ENCODE measurements at regions not wholly inside any gene's neighbourhood (a gene's known extent, or its start where the extent isn't known, plus 50 kb on each side); places are given as distances from the start of the nearest gene placed in this dataset.
A peak's percentile ranks its signal among the peaks of the same experiment; 100 is the strongest.

GRCh38 chr14:89626233-89626806 lies 209.3 kb upstream of the FOXN3 start:
- Histone ChIP-seq H3K27me3 (ENCODE audit: control insufficient read depth, insufficient read depth, low read length, poor library complexity, severe bottlenecking) (peaks cover 65% of the 10 kb centered on the region), H3K36me3 (ENCODE audit: control insufficient read depth, insufficient read depth, low read length) (no peaks in the 10 kb centered on the region), H3K27ac (ENCODE audit: low read depth, low read length) (no peak overlapping the region), H3K4me3 (ENCODE audit: low read length) (no peak overlapping the region), H3K4me1 (ENCODE audit: control insufficient read depth, insufficient read depth, low read length) (no peaks in the 10 kb centered on the region), H3K9ac (ENCODE audit: extremely low read depth, low read length, poor library complexity, severe bottlenecking) (no peak overlapping the region), H3K9me3 (ENCODE audit: control insufficient read depth, low read length) (peaks cover 17% of the 10 kb centered on the region)
- Mint-ChIP-seq H3K27ac (no peak overlapping the region), H3K4me3 (no peak overlapping the region), H3K4me1 (peaks cover 14% of the 10 kb centered on the region), H3K36me3 (ENCODE audit: low read depth) (no peaks in the 10 kb centered on the region), H3K27me3 (ENCODE audit: insufficient read depth) (peaks cover 67% of the 10 kb centered on the region), H3K9me3 (peaks cover 2% of the 10 kb centered on the region)
- no peak for DNase-seq
- WGBS, 2 experiments (ENCODE audit: insufficient coverage in 1 of 2, insufficient read length in 1 of 2) = 79 to 92% methylated on average over 4 to 6 of the region's 6 CpGs
- TF ChIP-seq CTCF (conservative IDR thresholded peaks at IDR 0.05) = no peak

- peaks cover 68% of the 10 kb centered on the region for H3K27me3 ChIP-seq (ENCODE audit: control insufficient read depth, insufficient read depth, low read length, poor library complexity, severe bottlenecking)
- H3K9me3 ChIP-seq (ENCODE audit: control insufficient read depth, low read length) = peaks cover 17% of the 10 kb centered on the region
- Mint-ChIP-seq H3K27me3 (ENCODE audit: insufficient read depth) (peaks cover 70% of the 10 kb centered on the region), H3K4me1 (peaks cover 12% of the 10 kb centered on the region), H3K9me3 (peaks cover 2% of the 10 kb centered on the region), H3K36me3 (ENCODE audit: low read depth) (no peaks in the 10 kb centered on the region), H3K27ac (no peak overlapping the region), H3K4me3 (no peak overlapping the region)
- no peaks in the 10 kb centered on the region for H3K36me3 ChIP-seq (ENCODE audit: control insufficient read depth, insufficient read depth, low read length)
- H3K4me3 ChIP-seq (ENCODE audit: low read length) = no peak overlapping the region
- WGBS, 2 experiments (ENCODE audit: insufficient coverage in 1 of 2, insufficient read length in 1 of 2) = 94 to 100% methylated on average over 5 to 9 of the region's 9 CpGs
- DNase-seq = no peak
- H3K27ac ChIP-seq (ENCODE audit: low read depth, low read length) = peak overlapping the region; percentile 38
- H3K4me1 ChIP-seq (ENCODE audit: control insufficient read depth, insufficient read depth, low read length) = no peaks in the 10 kb centered on the region
- no peak overlapping the region for H3K9ac ChIP-seq (ENCODE audit: extremely low read depth, low read length, poor library complexity, severe bottlenecking)
- no peak for TF ChIP-seq CTCF (conservative IDR thresholded peaks at IDR 0.05)
Observed at GRCh38 chr14:89625731-89626232, 208.7 kb upstream of the FOXN3 start.

GRCh38 chr14:89625244-89625713 lies 208.2 kb upstream of the FOXN3 start:
- Mint-ChIP-seq H3K4me3 (no peak overlapping the region), H3K4me1 (peaks cover 10% of the 10 kb centered on the region), H3K27ac (no peak overlapping the region), H3K9me3 (peaks cover 2% of the 10 kb centered on the region), H3K27me3 (ENCODE audit: insufficient read depth) (peaks cover 69% of the 10 kb centered on the region), H3K36me3 (ENCODE audit: low read depth) (no peaks in the 10 kb centered on the region)
- peak overlapping the region; percentile 38 for H3K27ac ChIP-seq (ENCODE audit: low read depth, low read length)
- no peaks in the 10 kb centered on the region for H3K4me1 ChIP-seq (ENCODE audit: control insufficient read depth, insufficient read depth, low read length)
- peak; percentile 50 for DNase-seq
- no peak overlapping the region for H3K9ac ChIP-seq (ENCODE audit: extremely low read depth, low read length, poor library complexity, severe bottlenecking)
- H3K36me3 ChIP-seq (ENCODE audit: control insufficient read depth, insufficient read depth, low read length) = no peaks in the 10 kb centered on the region
- TF ChIP-seq CTCF (conservative IDR thresholded peaks at IDR 0.05) = no peak
- H3K4me3 ChIP-seq (ENCODE audit: low read length) = no peak overlapping the region
- peaks cover 17% of the 10 kb centered on the region for H3K9me3 ChIP-seq (ENCODE audit: control insufficient read depth, low read length)
- 89 to 92% methylated on average over 11 to 20 of the region's 20 CpGs for WGBS, 2 experiments (ENCODE audit: insufficient coverage in 1 of 2, insufficient read length in 1 of 2)
- H3K27me3 ChIP-seq (ENCODE audit: control insufficient read depth, insufficient read depth, low read length, poor library complexity, severe bottlenecking) = peaks cover 68% of the 10 kb centered on the region
